Limb (tissue), 2 donors: ENCODE measurements at regions not wholly inside any gene's neighbourhood (a gene's known extent, or its start where the extent isn't known, plus 50 kb on each side); places are given as distances from the start of the nearest gene placed in this dataset.

Experiments
- DNase-seq, 2 donors: peaks; one replicate each; pipeline ENCODE4 v3.0.0-alpha.2; 2016; ENCODE audit errors: extremely low spot score in 2 of 2

DNA sequence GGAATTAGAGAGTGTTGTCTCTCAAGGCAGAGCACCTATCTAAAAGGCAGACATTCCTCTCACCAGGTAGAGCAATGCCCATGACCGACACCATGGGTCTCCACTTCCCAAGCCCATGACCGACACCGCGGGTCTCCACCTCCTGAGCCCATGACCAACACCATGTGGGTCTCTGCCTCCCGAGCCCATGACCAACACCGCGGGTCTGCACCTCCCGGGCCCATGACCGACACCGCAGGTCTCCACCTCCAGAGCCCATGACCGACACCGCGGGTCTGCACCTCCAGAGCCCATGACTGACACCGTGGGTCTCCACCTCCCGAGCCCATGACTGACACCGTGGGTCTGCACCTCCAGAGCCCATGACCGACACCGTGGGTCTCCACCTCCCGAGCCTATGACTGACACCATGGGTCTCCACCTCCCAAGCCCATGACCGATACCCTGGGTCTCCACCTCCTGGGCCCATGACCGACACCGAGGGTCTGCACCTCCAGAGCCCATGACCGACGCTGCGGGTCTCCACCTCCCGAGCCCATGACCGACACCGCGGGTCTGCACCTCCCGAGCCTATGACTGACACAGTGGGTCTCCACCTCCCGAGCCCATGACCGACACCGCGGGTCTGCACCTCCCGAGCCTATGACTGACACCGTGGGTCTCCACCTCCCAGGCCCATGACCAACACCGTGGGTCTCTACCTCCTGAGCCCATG is 262.4 kb upstream of the SALL3 start:
- no peak for DNase-seq

- DNase-seq = no peak
These were observed 261.9 kb upstream of the SALL3 start for GRCh38 chr18:78717766-78718150.

DNA sequence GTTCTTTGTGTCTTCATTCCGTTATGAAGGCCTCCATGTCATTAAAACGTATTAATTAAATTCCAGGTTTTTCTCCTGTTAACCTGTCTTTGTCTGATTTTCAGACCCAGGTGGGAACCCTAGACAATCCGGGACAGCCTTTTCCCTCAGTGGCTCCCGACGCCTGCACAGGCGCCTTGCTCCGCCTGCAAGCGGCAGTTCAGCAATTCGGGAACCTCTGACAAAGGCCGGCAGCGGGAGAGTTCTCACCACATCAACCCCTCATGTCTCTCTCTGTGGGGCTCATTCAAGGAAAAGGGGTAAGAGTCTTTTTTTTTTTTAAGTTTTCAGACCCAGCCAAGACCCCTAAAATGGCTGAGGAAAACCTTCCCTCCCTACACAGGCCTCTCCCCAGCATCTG is 259.8 kb upstream of the SALL3 start:
- DNase-seq = no peak

DNA sequence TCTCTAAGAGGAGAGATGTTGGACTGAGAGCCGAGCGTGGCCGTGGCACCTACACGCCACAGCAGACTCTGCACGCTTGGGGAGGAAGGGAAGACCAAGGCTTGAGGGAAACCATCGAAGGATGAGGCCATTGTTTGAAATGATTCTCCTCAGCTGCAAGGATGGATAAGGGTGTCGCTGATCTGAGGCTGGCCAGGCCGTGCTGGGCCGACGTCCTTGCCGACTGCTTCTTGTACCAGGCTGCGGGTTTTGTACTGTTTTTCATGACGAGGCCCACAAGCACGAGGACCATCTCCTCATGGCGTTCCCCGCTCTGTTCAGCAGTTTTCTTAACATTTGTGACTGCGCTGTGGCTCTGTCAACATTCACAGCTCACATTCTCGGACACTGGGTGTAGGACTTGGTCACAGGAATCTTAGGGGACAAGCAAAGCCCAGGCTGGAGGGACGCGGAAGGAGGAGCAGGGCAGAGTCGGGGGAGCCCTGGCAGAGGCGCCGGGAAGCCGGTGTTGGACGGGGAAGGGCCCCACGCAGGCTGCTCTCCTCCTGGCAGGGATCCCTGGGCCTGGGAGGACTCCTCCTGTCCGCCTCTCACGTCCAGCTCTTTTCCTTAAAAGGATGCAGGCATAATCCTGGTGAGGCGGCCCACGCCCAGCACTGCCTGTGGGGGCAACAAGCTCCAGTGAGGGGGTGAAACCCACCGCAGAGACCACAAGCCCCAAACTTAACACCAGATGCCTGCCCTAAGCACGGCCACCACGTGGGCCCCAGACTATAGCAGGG is 259.0 kb upstream of the SALL3 start:
- DNase-seq = peak; percentile 23 to 57

DNA sequence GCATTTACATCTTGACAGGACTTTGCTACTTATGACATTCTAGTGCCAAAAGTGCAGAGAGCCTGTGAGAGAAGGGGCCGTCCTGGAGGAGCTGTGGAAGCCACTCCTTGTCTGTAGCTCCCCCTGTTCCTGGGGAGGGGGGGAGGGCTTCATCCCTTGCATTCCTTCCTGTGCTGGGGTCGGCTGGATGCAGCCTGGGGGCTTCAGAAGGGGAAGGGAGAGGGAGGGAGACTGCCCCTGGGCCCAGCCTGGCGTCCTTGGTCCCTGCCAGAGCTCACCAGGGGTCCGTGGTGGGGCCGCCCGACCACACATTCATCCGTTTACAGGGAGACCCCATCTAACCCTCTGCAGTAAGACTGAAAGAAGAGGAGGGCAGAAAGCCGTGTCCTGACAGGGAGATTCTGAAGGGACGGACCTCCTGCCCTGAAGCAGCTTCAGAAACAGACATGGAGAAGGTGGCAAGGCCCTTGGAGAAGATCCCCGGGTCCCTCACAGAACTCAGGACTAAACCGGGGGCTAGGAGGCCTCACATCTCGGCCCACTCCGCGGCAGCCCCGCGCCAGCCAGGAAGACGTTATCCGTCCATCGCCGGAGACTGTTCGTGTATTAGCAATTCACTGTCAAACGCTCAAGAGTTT is 258.3 kb upstream of the SALL3 start:
- DNase-seq = no peak

DNA sequence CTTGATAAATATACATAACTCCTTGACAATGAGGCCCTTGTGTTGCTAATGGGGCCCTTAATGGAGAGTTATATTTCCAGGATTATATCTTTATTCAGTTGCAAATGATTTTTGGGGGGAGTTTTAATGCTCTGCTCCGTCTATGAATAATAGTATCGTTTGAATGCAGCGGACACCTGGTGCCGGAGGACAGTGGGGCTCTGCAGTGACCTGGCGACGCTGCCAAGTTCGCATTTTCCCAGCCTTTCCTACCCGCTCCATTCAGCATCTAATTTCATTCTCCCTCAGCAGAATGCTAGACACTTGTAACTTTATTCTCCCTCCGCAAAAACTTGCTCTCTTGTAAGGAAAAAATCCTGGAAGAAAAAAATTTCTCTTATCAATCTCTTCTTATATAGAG is 257.6 kb upstream of the SALL3 start:
- DNase-seq = peak in 1 of 2 donors; percentile 26

GRCh38 chr18:78722386-78722785 is 257.2 kb upstream of the SALL3 start:
- no peak for DNase-seq

DNA sequence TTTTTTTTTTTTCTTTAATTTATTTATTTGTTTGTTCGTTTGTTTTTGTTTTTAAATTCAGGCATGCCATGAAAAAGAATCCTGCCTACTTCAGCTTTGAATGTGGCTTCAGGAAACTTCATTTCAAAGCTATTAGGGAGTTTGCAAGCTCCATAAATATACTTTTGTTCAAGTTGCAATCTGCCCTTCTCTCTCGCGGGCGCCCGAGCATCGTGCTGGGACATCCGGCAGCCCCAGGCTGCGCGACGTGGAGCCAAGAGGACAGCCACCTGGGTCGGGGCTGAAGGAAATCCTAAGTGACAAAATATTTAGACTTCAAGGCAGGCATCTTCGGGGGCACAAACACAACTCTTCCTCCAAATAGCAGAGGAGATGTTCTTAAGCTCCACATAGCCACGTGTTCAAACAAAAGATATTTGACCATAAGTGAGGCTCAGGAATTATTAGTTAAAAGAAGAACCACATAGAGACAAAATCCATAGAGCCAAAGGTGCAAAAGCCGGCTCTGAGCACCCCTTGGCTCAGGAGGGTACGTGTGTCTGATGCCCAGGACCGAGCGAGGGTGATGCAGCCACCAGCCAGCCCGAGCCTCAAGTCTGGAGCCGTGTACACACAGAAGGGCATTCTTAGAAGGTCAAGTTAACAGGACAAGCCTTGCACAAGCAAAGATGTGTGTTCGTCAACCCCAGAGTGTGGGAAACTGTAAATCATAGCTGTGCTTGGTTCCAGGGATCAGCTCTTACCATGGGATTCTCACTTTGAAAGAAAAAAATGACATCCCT is 256.5 kb upstream of the SALL3 start:
- peak in 1 of 2 donors; percentile 21 for DNase-seq

GRCh38 chr18:78724214-78724914 is 255.3 kb upstream of the SALL3 start:
- peak in 1 of 2 donors; percentile 25 for DNase-seq

GRCh38 chr18:78725426-78725825 is 254.2 kb upstream of the SALL3 start:
- peak in 1 of 2 donors; percentile 17 for DNase-seq

DNA sequence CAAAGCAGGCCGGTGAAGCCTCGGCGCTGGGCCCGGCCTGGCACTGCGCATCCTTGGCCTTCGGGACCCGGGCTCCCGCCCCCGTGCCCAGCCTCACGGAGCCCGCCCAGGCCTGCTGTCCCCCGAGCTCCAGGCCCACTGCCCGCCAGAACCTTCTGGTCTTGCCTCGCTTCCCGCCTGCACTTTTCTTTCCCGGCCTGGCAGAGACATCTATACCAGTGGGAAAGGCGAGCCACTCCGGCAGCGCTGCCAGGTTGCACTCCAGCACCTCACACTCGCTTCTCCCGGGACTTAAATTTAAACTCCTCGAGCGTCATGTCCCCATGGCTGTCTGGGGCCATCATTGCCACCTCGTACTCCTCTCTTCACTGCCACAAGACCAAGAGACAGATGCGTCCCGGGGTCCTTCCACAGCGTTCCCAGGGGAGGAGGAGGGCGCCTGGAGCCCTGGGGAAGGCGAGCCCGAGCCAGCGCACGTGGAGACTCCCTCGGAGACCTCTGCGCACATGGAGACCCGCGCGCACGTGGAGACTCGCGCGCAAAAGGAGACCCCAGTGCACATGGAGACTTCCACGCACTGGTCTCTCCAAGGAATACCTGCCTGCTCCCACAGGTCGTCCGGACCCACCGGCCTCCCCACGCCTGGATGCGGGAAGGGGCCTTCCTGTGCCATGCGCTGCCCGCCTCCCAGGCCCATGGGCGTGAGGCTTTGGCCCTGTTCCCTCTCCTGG is 253.1 kb upstream of the SALL3 start:
- peak in 1 of 2 donors; percentile 20 for DNase-seq

DNA sequence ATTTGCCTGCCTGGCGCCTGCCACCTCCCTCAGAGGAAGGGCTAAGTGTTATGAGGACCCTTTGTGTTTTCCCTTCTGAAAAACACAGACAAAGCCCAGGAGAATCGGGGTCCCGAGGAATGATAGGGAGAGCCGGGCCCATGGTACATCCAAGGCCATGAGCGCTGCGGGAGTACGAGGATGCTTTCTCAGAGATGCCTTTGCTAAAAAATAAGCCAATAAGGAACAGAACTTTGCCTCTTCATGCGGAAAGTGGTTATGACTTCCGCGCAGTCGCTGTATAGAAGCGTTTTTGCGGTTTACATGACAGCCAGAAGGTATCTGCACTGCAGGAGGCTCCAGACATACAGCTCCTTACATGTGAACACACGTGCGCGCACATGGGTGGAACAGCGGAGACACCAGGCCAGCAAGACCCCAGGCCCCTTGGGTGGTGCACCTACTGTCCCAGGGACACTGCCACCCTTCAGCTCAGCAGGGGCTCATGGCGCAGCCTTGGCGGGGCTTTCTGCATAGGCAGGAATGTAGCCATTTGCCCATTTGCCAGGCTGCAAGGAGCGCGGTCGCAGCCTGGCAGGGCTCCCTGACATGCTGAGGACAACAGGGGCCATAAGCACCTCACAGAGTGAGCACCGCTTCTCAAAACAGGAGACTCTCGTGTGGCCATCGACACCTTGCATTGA is 252.4 kb upstream of the SALL3 start:
- DNase-seq = peak in 1 of 2 donors; percentile 16

DNA sequence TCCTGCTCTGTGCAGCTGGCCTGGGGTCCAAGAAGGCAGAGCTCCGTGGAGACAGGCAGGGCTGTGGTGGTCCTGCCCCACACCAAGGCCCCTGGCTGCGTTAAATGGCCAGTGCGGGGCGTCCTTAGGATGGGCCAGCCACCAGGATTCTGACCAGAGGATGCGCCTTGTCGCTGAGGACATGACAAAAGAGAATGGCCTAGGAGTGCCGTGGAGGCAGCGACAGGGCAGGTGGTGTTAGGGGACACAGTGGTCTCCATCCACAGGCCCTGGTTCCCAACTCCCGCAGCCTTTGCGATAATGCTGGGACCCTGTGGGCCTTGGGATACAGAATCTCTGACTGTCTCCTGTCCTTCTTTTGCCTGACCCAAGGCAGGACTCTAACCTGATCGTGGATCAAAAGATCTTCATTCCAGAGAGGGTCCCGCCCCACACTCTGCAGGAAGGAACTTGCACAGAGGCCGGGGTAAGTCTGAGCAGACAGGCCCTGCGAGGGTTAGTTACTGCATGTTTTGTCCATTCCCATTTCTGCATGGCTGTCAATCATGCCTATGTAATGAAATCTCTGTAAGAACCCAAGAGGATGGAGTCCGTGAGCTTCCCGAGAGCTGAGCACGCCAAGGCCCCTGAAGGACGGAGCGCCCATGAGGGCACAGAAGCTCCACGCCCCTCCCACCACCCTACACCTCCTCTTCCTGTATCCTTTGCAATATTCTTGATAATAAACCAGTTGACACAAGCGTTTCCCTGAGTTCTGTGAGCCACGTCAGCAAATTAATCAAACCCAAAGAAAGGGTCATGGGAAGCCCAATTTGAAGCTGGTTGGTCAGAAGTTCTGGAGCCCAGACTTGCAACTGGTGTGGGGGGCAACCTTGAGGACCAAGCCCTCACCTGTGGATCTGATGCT is 251.5 kb upstream of the SALL3 start:
- peak in 1 of 2 donors; percentile 16 for DNase-seq

DNA sequence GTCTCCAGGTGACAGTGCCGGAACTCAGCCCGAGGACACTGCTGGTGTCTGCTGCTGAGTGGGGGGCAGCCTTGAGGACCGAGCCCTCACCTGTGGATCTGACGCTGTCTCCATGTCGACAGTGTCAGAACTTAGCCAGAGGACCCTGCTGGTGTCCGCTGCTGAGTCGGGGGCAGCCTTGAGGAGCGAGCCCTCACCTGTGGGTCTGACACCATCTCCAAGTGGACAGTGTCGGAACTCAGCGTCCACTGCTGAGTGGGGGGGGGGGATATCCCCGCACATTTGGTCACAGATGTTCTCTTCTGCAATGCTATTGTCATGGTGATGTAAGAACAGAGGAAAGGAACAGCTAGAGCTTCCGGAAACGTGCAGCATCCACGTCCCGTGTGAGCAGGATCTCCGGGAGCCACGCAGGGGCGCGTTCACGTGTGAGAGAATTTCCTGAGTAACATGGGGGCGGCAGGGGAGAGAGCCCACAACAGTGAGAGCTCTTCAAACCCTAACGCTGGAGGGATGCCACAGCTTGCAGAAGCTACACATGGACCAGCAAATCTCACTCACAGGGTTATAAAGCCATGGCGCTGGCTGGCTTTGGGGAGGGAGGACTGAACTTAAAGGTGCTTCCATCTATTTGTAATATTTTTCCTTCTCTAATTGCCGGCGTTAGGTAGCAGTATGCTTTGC is 250.7 kb upstream of the SALL3 start:
- peak in 1 of 2 donors; percentile 24 for DNase-seq

DNA sequence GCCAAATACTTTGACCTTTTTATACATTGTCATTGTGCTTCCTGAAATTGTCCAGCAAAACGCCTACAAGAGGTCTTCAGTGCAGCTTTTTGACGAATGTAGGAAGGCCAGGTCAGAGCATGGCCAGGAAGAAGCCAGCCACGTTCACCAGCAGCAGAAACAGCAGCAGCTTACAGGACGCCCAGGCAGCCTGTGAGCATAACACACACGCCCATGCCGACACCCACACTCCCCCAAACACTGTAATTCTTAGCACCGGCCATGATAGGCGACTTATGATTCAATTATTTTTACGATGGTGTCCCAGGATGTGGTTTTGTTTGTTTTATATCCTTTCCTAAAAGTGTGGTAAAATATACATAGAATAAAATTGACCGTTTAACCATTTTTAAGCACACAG is 249.1 kb upstream of the SALL3 start:
- peak in 1 of 2 donors; percentile 19 for DNase-seq

DNA sequence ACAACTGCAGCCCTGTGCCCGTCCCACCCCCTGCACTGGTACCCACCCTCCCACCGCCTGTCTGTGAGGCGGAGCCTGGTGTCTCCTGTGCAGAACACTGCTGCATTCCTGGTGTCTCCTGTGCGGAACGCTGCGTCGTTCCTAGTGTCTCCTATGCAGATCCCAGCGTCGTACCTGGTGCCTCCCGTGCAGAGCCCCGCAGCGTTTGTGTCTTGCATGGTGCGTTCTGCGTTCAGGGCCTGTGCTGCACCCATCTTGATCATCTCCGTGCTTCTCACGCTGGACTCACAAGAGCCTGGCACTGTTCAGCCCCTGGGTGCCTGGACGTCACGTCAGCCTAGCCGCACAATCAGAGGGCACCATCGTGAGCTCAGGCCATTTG is 248.6 kb upstream of the SALL3 start:
- DNase-seq = peak in 1 of 2 donors; percentile 16

DNA sequence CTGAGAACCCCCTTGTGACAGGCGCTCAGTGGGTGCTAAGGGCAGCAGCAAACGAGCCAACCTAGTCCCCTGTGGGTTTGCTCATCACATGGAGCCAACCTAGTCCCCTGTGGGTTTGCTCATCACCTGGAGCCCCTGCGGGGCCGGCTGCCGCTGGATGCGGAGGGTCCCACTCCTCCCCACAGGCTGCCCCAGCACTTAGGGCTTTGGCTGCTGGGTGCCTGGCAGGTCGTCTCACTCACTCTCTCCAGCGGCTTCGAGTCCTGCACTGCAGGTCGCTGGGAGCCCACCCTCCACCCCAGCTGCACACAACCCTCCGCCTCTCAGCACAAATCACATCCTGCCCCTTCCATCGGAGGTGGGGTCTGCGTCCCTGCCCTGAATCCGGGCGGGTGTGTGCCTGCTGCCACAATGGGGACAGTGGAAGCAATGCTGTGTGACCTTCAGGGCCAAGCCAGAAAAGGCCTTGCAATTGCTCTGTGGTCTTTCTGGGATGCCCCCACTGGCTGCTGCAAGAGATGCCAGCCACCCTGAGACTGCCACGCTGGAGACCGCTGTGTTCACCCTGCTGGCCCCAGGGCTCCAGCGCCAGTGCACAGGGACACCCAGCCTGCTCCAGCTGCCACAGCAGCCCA is 248.1 kb upstream of the SALL3 start:
- peak in 1 of 2 donors; percentile 16 for DNase-seq
